AG08396 (cell line): ENCODE measurements at regions not wholly inside any gene's neighbourhood (a gene's known extent, or its start where the extent isn't known, plus 50 kb on each side); places are given as distances from the start of the nearest gene placed in this dataset.
"Not testable (repeated sequence)": the region's sequence is repeated elsewhere in the genome, so short reads cannot be mapped to it uniquely, and the experiment has no call there.

Source experiments
- DNase-seq: peaks from one replicate; pipeline ENCODE4 v3.0.0; 2012; ENCODE audit warnings: low spot score, mixed read lengths

DNA sequence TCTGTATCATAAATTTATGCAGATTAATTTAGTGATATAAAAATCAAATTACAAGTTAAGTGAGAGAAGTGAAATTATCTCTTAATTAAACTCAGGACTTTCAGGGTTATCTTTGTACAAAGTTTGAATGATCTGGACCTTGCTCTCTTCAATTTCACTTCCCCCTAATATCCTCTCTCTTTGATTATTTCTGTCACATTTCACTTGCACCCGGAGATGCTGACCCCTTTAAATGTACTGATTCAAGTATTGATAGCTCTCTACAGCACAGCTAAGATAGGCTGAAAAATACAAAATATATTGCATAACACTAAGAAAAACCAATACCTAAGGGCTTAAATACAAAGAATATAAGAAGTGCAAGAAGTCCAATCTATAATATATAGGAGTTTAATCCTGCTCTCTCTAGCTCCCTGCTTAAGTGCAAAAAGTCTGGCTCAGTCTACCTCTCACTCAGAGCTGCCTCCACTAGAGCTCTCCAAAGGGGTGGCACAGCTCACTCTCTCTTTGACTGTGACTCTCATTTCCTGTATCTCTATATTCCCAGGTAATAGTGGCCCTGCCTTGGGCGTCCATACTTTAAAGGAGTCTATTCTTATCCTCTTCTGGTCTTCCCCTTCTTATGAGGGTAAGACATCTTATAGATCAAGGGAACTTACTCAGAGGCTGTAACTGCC, 588.4 kb downstream of the RFPL4B start:
- DNase-seq = no peak

DNA sequence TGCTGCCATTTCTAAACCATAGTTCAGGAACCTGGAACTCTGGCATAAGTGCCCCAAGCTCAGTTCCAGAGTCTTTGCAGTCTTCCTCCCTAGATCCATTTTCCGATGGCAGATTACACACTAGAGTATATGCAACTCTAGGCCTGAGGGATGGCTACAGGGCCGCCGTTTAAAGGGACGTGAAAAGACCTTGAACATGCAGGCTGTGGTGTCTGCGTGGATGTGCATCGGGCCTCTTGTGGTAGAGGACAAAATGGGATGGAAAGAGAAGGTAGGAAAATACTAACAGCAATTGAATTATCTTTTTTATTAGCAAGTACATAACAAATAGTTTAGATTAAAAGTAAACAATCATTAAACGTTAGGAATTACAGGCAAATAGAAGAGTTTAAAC, 588.9 kb downstream of the RFPL4B start:
- DNase-seq = no peak

DNA sequence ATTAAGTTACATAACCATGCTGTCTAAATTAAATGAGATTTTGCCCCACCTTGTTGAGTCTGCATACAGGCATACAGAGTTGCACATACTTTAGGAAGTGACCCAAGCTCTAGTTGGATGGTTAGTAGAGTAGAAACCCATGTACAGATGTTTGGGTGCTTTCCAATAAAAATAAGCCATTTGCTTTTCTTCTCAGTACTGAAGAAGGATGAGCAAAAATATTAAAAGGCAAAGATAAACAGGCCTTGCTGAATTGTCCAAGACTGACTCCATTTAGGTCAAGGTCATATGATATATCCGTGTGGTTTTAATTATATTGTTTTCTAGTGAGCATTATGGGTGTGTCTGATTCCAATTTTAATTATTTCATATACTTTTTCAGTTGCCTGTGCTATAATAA, 589.4 kb downstream of the RFPL4B start:
- no peak for DNase-seq

DNA sequence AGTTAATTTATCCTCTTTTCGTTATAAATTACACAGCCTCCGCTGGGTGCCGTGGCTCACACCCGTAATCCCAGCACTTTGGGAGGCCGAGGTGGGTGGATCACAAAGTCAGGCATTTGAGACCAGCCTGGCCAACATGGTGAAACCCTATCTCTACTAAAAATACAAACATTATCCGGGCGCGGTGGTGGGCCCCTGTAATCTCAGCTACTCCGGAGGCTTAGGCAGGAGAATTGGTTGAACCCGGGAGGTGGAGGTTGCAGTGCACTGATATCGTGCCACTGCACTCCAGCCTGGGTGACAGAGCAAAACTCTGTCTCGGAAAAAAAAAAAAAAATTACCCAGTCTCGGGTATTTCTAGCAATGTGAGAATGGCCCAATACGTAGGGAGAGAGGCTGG, 590.6 kb downstream of the RFPL4B start:
- DNase-seq = not testable (repeated sequence)

DNA sequence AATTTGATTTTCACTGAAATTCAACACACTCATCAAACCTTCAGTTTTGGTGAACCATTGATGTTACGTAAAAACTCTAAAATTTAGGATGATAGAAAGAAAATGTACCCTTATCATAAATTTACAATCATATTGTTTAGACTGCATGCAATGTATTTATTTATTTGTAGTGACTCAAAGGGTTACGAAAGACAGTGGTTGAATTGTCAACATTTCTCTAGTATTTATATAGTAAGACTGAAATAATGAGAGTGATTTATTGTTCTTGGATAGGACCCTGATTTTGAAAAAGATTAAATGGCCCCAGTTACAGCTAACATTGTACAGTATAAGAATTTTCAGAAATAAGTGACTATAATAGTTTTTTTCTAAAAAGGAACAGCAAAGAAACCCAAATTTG, 591.5 kb downstream of the RFPL4B start:
- no peak for DNase-seq

DNA sequence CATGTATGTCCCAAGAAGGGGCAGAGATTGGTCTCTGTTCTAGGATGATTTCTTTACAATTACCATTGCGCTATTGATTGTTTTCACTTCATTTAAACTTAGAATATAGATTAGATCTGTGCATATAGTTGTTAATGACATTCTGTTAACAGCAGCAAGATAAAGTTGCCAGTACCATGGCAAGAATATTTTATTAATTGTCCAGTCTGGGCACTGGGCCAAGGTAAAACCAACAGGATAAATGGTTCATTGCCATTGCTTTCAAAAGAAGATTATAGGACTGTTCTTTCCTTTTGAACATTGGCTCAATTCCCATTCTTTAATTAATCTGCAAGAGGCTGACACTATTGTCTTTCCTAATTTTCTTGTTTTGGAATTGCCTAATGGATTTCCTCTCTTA, 592.4 kb downstream of the RFPL4B start:
- DNase-seq = no peak

DNA sequence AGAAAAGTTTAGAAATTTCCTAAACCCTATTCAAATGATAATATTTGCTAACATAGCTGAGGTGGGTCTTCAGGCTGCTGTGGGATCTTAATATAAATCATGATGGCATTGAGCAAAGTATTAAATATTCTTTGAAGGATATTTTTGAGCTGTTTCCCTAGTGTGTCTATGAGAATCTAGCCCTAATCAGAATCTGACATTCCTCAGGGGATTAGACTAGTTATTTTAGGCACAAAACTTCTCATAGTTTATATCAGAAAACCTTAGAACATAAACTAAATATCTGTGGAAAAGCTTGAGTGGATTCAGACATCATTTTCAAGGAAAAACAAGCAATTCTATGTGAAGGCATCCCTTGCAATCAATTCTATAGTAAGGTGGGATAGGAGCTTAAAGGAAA, 594.5 kb downstream of the RFPL4B start:
- no peak for DNase-seq

DNA sequence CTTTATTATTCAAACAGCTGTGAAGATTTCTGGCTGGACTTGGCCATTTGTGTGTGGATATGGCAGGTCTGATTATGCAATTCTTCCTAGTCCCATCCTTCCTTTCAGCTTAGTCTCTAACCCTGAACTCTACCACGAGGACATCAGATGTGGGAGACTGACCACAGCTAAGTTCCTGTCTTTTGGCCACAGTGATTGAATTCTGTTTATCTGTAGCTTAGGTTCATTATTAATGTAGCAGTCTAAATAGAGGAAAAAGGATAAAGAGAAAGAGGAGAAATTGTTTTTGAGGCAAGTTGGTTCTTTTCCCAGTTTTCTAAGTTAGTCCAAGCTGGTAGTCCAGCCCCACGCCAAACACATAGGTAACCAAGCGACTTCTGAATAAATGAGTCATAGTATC, 598.9 kb downstream of the RFPL4B start:
- DNase-seq = no peak

DNA sequence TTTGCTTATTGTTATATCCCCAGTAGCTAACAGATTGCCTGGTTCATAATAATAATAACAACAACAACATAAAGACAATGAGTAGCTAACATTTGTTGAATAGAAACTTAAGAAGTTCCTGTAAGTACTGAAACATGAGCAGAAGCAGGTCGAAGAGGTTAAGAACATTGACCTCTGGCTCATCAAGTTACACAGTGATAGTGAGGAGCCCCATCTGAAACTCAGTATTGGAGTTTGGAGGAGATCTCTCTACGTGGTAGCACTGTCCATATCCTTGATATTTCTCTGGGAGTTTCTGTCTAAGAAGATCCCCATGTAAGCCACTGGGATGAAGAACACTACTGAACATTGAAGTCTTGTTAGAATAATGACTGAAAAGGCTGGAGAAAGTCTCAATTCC, 600.4 kb downstream of the RFPL4B start:
- no peak for DNase-seq

DNA sequence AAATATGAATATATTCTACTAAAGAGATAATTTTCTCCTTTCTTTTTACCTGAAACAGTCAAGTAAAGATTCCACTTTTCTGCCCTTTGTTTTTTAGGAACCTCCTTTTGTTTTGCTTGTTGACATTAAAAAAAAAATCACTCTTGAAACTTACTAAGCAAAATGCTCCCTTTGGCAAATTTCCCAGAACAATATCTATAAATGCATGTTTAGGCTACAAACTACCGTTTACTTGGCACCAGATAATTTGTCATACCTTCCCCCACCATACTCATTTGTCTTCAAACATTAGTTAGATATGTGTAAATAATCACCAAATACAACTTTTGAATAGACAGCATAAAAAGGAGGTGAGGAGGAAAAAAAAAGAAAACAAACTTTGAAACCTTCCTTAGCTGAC, 604.7 kb downstream of the RFPL4B start:
- no peak for DNase-seq

DNA sequence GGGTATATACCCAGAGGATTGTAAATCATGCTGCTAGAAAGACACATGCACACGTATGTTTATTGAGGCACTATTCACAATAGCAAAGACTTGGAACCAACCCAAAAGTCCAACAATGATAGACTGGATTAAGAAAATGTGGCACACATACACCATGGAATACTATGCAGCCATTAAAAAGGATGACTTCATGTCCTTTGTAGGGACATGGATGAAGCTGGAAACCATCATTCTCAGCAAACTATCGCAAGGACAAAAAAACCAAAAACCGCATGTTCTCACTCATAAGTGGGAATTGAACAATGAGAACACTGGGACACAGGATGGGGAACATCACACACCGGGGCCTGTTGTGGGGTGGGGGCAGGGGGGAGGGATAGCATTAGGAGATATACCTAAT, 608.6 kb downstream of the RFPL4B start:
- not testable (repeated sequence) for DNase-seq

DNA sequence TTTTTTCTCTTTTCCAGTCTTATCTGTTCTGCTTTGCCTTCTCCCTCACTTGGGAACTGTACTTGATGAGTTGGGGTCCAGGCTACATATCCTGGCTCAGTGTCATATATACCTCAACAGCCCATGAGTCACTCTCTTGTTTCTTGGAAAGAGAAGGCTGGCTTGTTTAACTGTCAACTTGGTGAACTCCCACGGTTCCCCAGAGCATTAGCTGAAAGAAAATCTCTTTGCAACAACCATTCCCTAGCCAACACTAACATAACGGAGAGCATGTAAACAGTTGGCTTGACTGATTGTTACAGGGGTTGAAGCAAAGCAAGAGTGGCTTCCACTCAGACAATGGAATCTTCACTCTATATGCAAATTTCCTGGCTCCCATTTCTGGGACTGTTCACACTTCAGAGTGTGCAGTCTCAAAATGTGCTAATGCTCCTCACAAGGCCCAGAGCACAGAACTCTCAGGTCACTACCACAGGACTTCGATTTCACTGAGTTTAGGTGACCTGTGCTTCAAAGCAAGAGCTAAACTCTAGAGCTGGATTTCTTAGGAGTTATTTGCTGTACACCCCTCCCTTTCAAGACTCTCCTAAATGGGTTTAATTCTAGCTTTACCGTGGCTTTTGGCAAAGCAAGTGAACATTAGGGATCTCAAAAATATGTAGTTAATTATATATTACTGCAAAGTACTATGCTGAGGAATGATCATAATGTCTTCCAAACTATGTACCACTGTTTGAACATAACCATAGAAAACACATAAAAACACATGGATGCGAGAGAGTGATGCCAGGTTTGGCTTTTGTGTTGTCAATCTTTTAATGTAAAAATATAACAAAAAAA, 609.8 kb downstream of the RFPL4B start:
- peak; percentile 33 for DNase-seq

DNA sequence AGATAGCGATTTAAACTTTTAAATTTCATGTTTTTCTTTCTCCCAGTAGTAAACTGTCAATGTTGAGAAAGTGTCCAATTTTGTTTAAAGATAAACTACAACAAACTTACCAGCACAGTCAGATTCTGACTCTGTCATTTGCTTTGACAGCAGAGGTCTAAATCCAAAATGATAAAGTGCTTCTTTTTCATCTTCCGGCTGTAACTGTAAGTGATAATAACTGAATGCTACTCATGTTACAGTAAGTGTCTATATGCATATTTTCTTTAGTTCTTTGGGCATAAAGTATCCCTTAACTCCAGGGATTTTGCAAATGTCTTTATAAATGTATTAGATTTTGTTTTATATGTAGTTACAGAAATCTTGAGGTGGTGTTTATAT, 610.4 kb downstream of the RFPL4B start:
- DNase-seq = no peak

DNA sequence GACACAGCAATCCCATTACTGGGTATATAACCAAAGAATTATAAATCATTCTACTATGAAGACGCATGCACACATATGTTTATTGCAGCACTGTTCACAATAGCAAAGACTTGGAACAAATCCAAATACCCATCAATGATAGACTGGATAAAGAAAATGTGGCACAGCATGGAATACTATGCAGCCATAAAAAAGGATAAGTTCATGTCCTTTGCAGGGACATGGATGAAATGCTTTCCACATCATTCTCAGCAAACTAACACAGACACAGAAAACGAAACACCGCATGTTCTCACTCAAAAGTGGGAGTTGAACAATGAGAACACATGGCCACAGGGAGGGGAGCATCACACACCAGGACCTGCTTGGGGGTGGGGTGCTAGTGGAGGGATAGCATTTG, 613.0 kb downstream of the RFPL4B start:
- DNase-seq = not testable (repeated sequence)

DNA sequence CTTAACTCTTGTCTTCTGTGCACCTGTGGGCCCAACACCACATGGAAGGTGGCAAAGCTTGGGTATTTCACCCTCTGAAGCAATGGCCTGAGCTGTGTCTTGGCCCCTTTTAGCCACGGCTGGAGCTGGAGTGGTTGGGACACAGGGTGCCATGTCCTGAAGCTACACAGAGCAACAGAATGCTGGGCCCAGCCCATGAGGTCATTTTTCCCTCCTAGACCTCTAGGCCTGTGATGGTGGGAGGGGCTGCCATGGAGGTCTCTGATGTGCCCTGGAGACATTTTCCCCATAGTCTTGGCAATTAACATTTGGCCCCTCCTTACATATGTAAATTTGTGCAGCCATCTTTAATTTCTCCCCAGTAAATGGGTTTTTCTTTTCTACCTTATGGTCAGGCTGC, 620.8 kb downstream of the RFPL4B start:
- no peak for DNase-seq

DNA sequence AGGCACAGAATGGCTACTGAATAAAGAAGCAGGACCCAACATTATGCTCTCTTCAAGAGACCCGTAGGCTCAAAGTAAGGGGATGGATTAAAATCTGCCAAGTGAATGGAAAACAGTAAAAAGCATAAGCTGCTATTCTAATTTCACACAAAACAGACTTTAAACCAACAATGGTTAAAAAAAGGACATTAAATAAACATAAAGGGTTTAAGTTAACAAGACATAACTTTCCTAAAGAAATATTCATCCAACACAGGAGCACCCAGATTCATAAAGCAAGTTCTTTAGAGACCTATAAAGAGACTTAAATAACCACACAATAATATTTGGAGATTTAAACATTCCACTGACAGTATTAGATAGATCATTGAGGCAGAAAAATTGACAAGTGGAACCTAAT, 624.5 kb downstream of the RFPL4B start:
- DNase-seq = no peak

DNA sequence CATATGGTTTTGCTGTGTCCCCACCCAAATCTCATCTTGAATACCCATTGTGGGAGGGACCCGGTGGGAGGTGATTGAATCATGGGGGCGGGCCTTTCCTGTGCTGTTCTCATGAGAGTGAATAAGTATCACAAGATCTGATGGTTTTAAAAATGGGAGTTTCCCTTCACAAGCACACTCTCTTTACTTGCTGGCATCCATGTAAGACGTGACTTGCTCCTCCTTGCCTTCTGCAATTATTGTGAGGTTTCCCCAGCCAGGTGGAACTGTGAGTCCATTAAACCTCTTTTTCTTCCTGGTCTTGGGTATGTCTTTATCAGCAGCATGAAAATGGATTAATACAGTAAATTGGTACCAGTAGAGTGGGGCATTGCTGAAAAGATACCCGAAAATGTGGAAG, 627.8 kb downstream of the RFPL4B start:
- not testable (repeated sequence) for DNase-seq

DNA sequence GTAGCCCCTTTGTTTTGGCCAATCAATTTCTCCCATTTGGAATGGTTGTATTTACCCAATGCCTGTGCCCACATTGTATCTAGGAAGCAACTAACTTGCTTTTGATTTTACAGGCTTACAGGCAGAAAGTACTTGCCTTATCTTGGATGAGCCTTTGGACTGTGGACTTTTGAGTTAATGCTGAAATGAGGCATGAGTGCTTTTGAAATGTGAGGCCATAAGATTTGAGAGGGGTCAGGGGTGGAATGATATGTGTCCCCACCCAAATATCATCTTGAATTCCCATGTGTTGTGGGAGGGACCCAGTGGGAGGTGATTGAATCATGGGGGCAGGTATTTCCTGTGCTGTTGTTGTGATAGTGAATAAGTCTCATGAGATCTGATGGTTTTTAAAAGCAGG, 629.4 kb downstream of the RFPL4B start:
- DNase-seq = not testable (repeated sequence)

DNA sequence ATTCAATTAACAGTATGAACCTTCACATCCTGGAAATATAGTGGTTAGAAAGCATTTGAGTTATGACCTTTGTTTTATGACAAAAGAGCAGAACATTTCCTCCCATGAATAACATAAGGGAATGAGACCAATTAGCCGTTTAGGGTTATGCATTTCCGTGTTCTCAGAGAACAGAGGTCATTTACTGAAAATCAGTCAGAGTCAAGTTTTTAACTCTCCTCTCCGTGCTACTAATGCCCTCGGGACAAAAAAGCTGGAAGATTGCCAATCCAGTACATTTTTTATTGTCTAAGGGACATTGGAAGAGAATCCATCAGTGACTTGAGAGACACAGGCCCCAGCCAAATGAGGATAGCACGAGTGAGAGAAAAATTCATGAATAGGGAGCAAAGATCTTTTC, 632.7 kb downstream of the RFPL4B start:
- DNase-seq = no peak

DNA sequence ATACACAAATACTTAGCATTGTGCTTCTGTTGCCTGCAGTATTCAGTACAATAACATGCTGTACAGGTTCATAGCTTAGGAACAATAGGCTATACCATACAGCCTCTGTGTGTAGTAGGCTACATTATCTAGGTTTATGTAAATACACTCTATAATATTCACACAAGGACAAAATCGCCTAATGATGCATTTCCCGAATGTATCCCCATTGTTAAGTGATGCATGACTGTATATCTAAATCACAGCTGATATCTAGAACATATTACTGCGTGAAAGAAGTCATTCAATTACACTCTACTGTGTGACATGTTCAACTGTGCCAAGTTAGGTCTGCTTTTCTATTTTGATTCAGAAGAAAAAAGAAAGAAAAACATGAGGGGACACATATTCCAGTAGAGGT, 633.5 kb downstream of the RFPL4B start:
- DNase-seq = no peak

DNA sequence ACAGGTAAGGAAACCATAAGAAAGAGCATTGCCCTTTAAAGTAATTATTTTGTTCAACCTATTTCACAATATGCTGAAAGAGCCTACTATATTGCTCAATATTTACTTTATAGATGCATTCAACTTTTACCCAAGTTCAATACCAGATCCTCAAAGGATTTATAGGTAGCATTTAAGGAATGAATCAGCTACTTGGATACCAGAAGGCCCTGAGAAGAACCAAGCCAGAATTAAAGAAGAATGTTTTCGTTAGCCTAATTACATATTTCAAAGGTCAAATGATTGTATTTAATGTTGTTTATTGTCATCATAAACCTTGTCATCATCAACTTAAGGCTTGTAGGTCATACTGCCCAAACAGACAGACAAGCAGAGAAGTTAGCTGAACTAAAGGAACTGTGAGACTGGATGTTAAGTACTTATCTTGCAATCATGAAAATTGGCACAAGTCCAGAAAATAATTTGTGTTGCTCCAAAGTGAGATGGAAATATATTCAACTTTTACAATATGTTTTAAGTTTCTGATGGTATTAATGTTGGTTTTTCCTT, 636.7 kb downstream of the RFPL4B start:
- DNase-seq = no peak

DNA sequence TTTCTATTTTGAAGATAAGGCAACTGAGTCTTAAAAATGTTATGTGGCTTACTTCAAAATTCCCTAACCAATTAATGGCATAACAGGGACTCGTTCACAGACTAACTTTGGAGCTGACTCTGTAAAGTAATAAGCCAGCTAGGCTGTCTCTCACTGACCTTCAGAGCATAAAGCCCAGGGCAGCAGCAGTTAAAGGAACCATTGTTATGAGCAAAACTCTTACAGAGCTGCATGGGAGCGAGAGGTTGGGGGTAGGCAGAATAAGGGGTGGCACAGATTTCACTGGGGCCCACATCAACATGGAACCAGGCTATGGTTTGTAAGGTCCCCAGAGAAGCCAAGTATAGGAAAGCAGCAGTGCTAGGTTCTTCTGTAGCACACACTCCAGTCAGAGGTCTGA, 637.8 kb downstream of the RFPL4B start:
- no peak for DNase-seq

DNA sequence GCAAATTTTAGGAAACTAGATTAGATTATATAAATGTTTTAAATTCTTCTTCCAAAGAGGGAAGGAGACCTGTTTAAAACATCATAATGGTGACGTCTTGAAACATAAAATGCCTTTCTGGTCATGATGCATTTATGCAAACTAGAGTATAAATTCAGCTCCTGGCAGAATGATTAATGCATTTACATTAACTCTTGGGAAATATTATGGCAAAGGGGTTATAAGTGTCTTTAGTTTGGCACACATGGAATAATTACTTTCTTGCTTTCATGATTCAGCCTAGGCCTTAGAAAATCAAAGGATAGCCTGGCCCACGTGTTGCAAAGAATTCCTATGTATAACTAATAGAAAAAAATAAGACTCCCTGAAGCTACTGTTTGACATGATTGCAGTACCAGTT, 639.2 kb downstream of the RFPL4B start:
- no peak for DNase-seq

DNA sequence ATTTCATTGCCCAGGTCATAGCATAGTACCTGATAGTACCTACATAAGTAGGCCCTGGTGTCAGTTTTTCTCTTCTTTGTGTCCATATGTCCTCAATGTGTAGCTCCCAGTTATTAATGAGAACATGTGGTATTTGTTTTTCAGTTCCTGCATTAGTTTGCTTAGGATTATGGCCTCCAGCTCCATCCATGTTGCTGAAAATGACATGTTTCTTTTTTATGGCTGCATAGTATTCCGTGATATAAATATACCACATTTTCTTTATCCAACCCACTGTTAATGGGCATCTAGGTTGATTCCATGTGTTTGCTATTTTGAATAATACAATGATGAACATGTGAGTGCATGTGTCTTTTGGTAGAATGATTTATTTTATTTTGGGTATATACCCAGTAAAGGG, 641.6 kb downstream of the RFPL4B start:
- no peak for DNase-seq
